Stomach (tissue), 8 donors: ENCODE measurements at regions not wholly inside any gene's neighbourhood (a gene's known extent, or its start where the extent isn't known, plus 50 kb on each side); places are given as distances from the start of the nearest gene placed in this dataset.

ENCODE experiments used
- DNase-seq, 2 donors: peaks; one replicate each; pipeline versions ENCODE4 v3.0.0 to v3.0.0-alpha.2; 2013 to 2019
- H3K27ac ChIP-seq, 5 donors: fragments of 200-600 bp in 4 of 5; sonication (generic) in 4 of 5; one replicate each; pipeline ENCODE4 v1.5.1; 2013 to 2019; ENCODE audit warnings: mild to moderate bottlenecking in 1 of 5, moderate library complexity in 1 of 5
- H3K27me3 ChIP-seq, 3 donors: fragments of 200-600 bp; sonication (generic); one replicate each; pipeline ENCODE4 v1.5.1; 2017 to 2019; ENCODE audit warnings: mixed run types in 1 of 3
- H3K36me3 ChIP-seq, 4 donors: fragments of 200-600 bp; sonication (generic); 1 replicate in 3 of 4; 2 replicates in 1 of 4; pipeline ENCODE4 v1.5.1; 2016 to 2019
- H3K4me1 ChIP-seq, 4 donors: fragments of 200-600 bp; sonication (generic); one replicate each; pipeline ENCODE4 v1.5.1; 2016 to 2019
- H3K4me3 ChIP-seq, 4 donors: fragments of 200-600 bp; sonication (generic) in 3 of 4; one replicate each; pipeline ENCODE4 v1.5.1; 2016 to 2019; ENCODE audit warnings: mild to moderate bottlenecking in 1 of 4
- H3K9me3 ChIP-seq, 4 donors: fragments of 200-600 bp; sonication (generic); one replicate each; pipeline ENCODE4 v1.5.1; 2016 to 2019
- EP300 ChIP-seq: sonication (generic); formaldehyde crosslinking; IDR thresholded peaks from one replicate; pipeline ENCODE4 v1.6.1; 2017; ENCODE audit warnings: antibody characterized with exemption
- POLR2A ChIP-seq, 4 donors: fragments of 450-650 bp; IDR thresholded peaks; one replicate each; pipeline ENCODE4 v1.6.1; 2016; ENCODE audit warnings: antibody characterized with exemption in 4 of 4, control low read depth in 2 of 4, mild to moderate bottlenecking in 1 of 4, moderate library complexity in 1 of 4
- POLR2AphosphoS5 ChIP-seq, 3 donors: sonication (generic); formaldehyde crosslinking; IDR thresholded peaks; one replicate each; pipeline ENCODE4 v1.6.1; 2016; ENCODE audit warnings: antibody characterized with exemption in 3 of 3
- WGBS, 5 donors: extraction: QIAGEN DNeasy Blood & Tissue Kit in 3 of 5; methylation state at CpG; one replicate each; pipeline versions ENCODE4 v1.1.5 to v1.1.7; 2013 to 2018; 5-methylcytosine and 5-hydroxymethylcytosine counted together
- intact Hi-C: fragments of 100-400 bp; cut with DNase I; formaldehyde crosslinking; loops from one replicate; pipeline ENCODE4 v1.15.1; 2023; ENCODE audit warnings: low total_unique reads
- TF ChIP-seq, protein P1 (sequence below), 7 experiments: fragments of 450-650 bp in 4 of 7; fragments of 200-600 bp in 3 of 7; sonication (generic) in 3 of 7; IDR thresholded peaks; one replicate each; pipeline ENCODE4 v1.5.1; 2016 to 2019; ENCODE audit warnings: antibody characterized with exemption in 7 of 7, control low read depth in 2 of 7, mild to moderate bottlenecking in 1 of 7
- donor health status: healthy with polysubstance abuse.
- donor health status: Bipolar disorder and iron deficiency.
- donor health status: healthy.

DNA sequence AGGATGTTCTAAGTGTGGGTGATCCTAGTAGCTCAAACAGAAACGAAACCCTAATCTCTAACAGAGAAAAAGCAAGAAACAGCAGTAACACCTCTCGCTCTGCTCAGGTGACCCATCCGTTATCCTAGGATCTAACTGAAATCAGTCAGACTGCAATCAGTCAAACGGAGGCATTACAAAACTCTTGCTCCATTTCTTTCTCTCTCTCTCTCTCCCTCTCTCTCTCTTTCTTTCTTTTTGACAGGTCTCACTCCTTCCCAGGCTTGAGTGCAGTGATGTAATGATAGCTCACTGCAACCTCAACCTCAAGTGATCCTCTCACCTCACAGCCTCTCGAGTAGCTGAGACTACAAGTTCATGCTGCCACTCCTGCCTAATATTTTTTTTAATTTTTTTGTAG lies 1283.5 kb upstream of the CELF2 start:
- 47 to 61% (median 59%) methylated on average over 5 of the region's 5 CpGs for WGBS, 5 donors
- H3K4me1 ChIP-seq: no peaks in the 10 kb centered on the region
- intact Hi-C loops: no loop called here
- no peaks in the 10 kb centered on the region for H3K9me3 ChIP-seq
- H3K36me3 ChIP-seq: no peaks in the 10 kb centered on the region
- no peaks in the 10 kb centered on the region for H3K27me3 ChIP-seq
- TF ChIP-seq POLR2A (IDR thresholded peaks at IDR 0.05): no peak
- TF ChIP-seq, protein P1, sequence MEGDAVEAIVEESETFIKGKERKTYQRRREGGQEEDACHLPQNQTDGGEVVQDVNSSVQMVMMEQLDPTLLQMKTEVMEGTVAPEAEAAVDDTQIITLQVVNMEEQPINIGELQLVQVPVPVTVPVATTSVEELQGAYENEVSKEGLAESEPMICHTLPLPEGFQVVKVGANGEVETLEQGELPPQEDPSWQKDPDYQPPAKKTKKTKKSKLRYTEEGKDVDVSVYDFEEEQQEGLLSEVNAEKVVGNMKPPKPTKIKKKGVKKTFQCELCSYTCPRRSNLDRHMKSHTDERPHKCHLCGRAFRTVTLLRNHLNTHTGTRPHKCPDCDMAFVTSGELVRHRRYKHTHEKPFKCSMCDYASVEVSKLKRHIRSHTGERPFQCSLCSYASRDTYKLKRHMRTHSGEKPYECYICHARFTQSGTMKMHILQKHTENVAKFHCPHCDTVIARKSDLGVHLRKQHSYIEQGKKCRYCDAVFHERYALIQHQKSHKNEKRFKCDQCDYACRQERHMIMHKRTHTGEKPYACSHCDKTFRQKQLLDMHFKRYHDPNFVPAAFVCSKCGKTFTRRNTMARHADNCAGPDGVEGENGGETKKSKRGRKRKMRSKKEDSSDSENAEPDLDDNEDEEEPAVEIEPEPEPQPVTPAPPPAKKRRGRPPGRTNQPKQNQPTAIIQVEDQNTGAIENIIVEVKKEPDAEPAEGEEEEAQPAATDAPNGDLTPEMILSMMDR (IDR thresholded peaks at IDR 0.05): no peak
- TF ChIP-seq POLR2AphosphoS5 (IDR thresholded peaks at IDR 0.05): no peak
- TF ChIP-seq EP300: no peak
- no peak overlapping the region for H3K4me3 ChIP-seq
- no peak overlapping the region for H3K27ac ChIP-seq
- no peak for DNase-seq

DNA sequence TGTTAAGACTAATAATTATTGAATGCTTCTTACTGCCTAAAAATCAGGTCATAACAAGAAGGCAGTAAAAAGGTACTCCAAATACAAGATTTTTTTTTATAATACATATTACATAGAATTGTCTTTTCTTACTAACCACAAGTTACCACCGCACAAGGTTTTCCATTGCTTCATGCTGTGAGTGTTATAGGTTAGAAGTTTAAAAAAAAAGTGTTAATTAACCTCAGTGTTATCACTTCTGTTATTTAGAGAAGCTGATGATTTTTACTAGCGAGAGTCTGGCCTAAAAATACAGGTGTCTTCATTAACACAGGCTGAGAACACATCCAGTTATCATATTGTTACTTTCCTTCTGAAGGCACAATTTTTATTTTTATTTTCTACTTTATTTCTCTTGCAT lies 1281.9 kb upstream of the CELF2 start:
- H3K9me3 ChIP-seq: no peaks in the 10 kb centered on the region
- no peaks in the 10 kb centered on the region for H3K27me3 ChIP-seq
- no peak for DNase-seq
- H3K4me1 ChIP-seq: no peaks in the 10 kb centered on the region
- intact Hi-C loops: no loop called here
- TF ChIP-seq, protein P1 (IDR thresholded peaks at IDR 0.05): no peak
- TF ChIP-seq POLR2AphosphoS5 (IDR thresholded peaks at IDR 0.05) (no peak), EP300 (no peak), POLR2A (IDR thresholded peaks at IDR 0.05) (no peak)
- 83 to 91% (median 87%) methylated on average over 2 of the region's 2 CpGs for WGBS, 5 donors
- H3K4me3 ChIP-seq: no peak overlapping the region
- no peaks in the 10 kb centered on the region for H3K36me3 ChIP-seq
- no peak overlapping the region for H3K27ac ChIP-seq

DNA sequence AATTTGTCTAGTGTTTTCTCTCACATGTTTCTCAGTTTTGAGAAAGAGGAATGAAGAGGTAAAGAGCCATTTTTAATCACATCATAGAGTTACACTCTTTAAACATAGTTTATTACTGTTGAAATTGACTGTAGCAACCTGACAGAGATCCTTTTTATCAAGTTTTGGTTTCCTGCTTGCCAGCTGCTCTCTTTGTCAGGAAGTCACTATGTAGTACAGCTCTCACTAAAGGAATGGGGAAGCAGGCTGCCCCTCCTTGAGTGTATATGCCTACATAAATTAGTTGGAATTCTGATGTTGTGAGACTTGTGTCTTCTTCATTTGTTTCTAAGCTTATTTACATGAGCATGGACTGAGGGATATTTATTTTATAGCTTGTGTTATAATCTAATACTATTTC lies 1274.0 kb upstream of the CELF2 start:
- H3K4me1 ChIP-seq: no peaks in the 10 kb centered on the region
- H3K36me3 ChIP-seq: no peaks in the 10 kb centered on the region
- no peaks in the 10 kb centered on the region for H3K27me3 ChIP-seq
- intact Hi-C loops: no loop called here
- no peak overlapping the region for H3K4me3 ChIP-seq
- TF ChIP-seq, protein P1 (IDR thresholded peaks at IDR 0.05): no peak
- TF ChIP-seq POLR2AphosphoS5 (IDR thresholded peaks at IDR 0.05) (no peak), EP300 (no peak), POLR2A (IDR thresholded peaks at IDR 0.05) (no peak)
- H3K27ac ChIP-seq: no peak overlapping the region
- H3K9me3 ChIP-seq: peaks cover 0 to 7% (median 0%) of the 10 kb centered on the region in 4 donors
- DNase-seq: no peak

DNA sequence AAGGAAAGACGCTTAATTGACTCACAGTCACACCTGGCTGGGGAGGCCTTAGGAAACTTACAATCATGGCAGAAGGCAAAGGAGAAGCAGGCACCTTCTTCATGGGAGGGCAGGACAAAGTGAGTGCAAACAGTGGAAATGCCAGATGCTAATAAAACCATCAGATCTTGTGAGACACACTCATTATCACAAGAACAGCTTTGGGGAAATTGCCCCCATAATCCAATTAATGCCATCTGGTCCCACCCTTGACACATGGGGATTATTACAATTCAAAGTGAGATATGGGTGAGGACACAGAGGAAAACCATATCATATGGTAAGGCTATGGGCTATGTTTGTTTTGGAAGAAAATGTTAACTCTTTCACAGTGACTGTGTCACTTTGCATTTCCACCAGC lies 1272.5 kb upstream of the CELF2 start:
- TF ChIP-seq POLR2A (IDR thresholded peaks at IDR 0.05) (no peak), EP300 (no peak), POLR2AphosphoS5 (IDR thresholded peaks at IDR 0.05) (no peak)
- TF ChIP-seq, protein P1 (IDR thresholded peaks at IDR 0.05): no peak
- H3K4me1 ChIP-seq: no peaks in the 10 kb centered on the region
- H3K4me3 ChIP-seq: no peak overlapping the region
- no peak for DNase-seq
- no peaks in the 10 kb centered on the region for H3K27me3 ChIP-seq
- no peaks in the 10 kb centered on the region for H3K36me3 ChIP-seq
- H3K27ac ChIP-seq: no peak overlapping the region
- peaks cover 0 to 7% (median 0%) of the 10 kb centered on the region in 4 donors for H3K9me3 ChIP-seq
- intact Hi-C loops: no loop called here
- WGBS, 5 donors: 79 to 95% (median 90%) methylated on average over 1 of the region's 1 CpG
